HepG2 (cell line): ENCODE measurements at regions not wholly inside any gene's neighbourhood (a gene's known extent, or its start where the extent isn't known, plus 50 kb on each side); places are given as distances from the start of the nearest gene placed in this dataset.
"Not testable (repeated sequence)": the region's sequence is repeated elsewhere in the genome, so short reads cannot be mapped to it uniquely, and the experiment has no call there.

ENCODE experiments used
- ATAC-seq: fragments of 200-7000 bp; cut with Tn5 transposase; 3 replicates; pipeline ENCODE4 v1.9.1; 2020; ENCODE audit warnings: mild to moderate bottlenecking, moderate library complexity
- BruUV-seq: library from RNA; stranded (reverse); fragments of 400-500 nt; replicated peaks from 2 replicates; lab custom pipeline; 2021; lab: Mats Ljungman, UMichigan
- CTCF ChIA-PET: fragments of 300-600 bp; formaldehyde crosslinking; extraction: SDS; loops from one replicate; lab custom pipeline; 2021; ENCODE audit warnings: low total read pairs, inconsistent platforms, low intra/inter-chr PET ratio; lab: Yijun Ruan, JAX
- POLR2A ChIA-PET: fragments of 350-600 bp; sonication (Branson Sonifier 250); formaldehyde crosslinking; loops from one replicate; lab custom pipeline; 2020; ENCODE audit warnings: antibody characterized with exemption, inconsistent platforms; lab: Yijun Ruan, JAX
- DNase-seq: peaks from one replicate; pipeline ENCODE4 v3.0.0-alpha.2; 2015; ENCODE audit warnings: low spot score
- FAIRE-seq: peaks from 3 replicates; lab custom pipeline; 2011; peaks lifted over from hg19 to GRCh38; lab: Jason Lieb, UNC
- H2AFZ ChIP-seq: one replicate; pipeline ENCODE4 v1.6.1; 2011; ENCODE audit warnings: low read length, inconsistent platforms
- H3K27ac ChIP-seq: fragments of 300-600 bp; 3 replicates; pipeline ENCODE4 v1.8.0; 2011; ENCODE audit warnings: mixed run types, mild to moderate bottlenecking, mixed read lengths, low read length, inconsistent platforms; ENCODE audit not compliant: insufficient read depth; ENCODE audit errors: extremely low read length
- H3K27me3 ChIP-seq, 2 experiments: fragments of 200-600 bp in 1 of 2; 2 replicates in 1 of 2; 3 replicates in 1 of 2; pipeline versions ENCODE4 v1.6.0 to v1.8.0; 2011; ENCODE audit warnings: low read length in 2 of 2, mild to moderate bottlenecking in 2 of 2, moderate library complexity in 2 of 2, inconsistent platforms in 1 of 2; ENCODE audit not compliant: insufficient read depth in 2 of 2, control insufficient read depth in 1 of 2
- H3K36me3 ChIP-seq, 2 experiments: fragments of 200-600 bp in 1 of 2; replicated peaks in 1 of 2; 2 replicates in 1 of 2; 3 replicates in 1 of 2; pipeline versions ENCODE4 v1.5.1 to v1.8.0; 2011; ENCODE audit warnings: low read length in 2 of 2, inconsistent platforms in 1 of 2; ENCODE audit not compliant: insufficient read depth in 2 of 2, control insufficient read depth in 1 of 2
- H3K4me1 ChIP-seq: 2 replicates; pipeline ENCODE4 v1.5.1; 2012; ENCODE audit warnings: low read length, inconsistent platforms; ENCODE audit not compliant: insufficient read depth
- H3K4me2 ChIP-seq: 2 replicates; pipeline ENCODE4 v1.6.0; 2011; ENCODE audit warnings: low read depth, low read length, inconsistent platforms
- H3K4me3 ChIP-seq, 3 experiments: fragments of 200-600 bp in 1 of 3; sonication (generic), shearing (Covaris generic) in 1 of 3; replicated peaks in 1 of 3; 2 replicates each; pipeline ENCODE4 v1.5.1; 2011 to 2016; ENCODE audit warnings: low read length in 3 of 3, inconsistent platforms in 2 of 3, low read depth in 2 of 3, mild to moderate bottlenecking in 2 of 3, control low read depth in 1 of 3, mixed read lengths in 1 of 3; ENCODE audit not compliant: insufficient read depth in 1 of 3
- H3K79me2 ChIP-seq: one replicate; pipeline ENCODE4 v1.6.1; 2011; ENCODE audit warnings: low read length, inconsistent platforms; ENCODE audit not compliant: insufficient read depth
- H3K9ac ChIP-seq: 2 replicates; pipeline ENCODE4 v1.6.0; 2011; ENCODE audit warnings: mild to moderate bottlenecking, low read depth, low read length, inconsistent platforms; ENCODE audit not compliant: insufficient read depth
- H3K9me3 ChIP-seq: 2 replicates; pipeline ENCODE4 v1.5.1; 2012; ENCODE audit warnings: mild to moderate bottlenecking, low read length
- H4K20me1 ChIP-seq: 2 replicates; pipeline ENCODE4 v1.6.0; 2011; ENCODE audit warnings: inconsistent platforms, mild to moderate bottlenecking, low read length, moderate library complexity; ENCODE audit not compliant: insufficient read depth
- LCORL ChIP-seq, 2 experiments: fragments of 450-650 bp in 1 of 2; sonication (generic) in 1 of 2; formaldehyde crosslinking in 1 of 2; IDR thresholded peaks; 2 replicates each; pipeline versions ENCODE4 v1.5.0 to v1.6.1; 2017 to 2020; ENCODE audit warnings: antibody characterized with exemption in 1 of 2, missing genetic modification reagents in 1 of 2
- MXD3 ChIP-seq: IDR thresholded peaks from 2 replicates; pipeline ENCODE4 v1.6.1; 2016; ENCODE audit warnings: mild to moderate bottlenecking, missing biosample characterization, missing genetic modification reagents
- SALL2 ChIP-seq: sonication (generic); formaldehyde crosslinking; IDR thresholded peaks from 2 replicates; pipeline ENCODE4 v1.8.1; 2023; ENCODE audit warnings: mild to moderate bottlenecking, missing genetic modification reagents, inconsistent platforms
- TSC22D2 ChIP-seq: sonication (generic); formaldehyde crosslinking; IDR thresholded peaks from 2 replicates; pipeline ENCODE4 v1.5.1; 2020; ENCODE audit warnings: missing genetic modification reagents, mild to moderate bottlenecking, borderline replicate concordance
- ZFP41 ChIP-seq: sonication (generic); formaldehyde crosslinking; IDR thresholded peaks from 2 replicates; pipeline ENCODE4 v1.4.0; 2020; ENCODE audit warnings: mild to moderate bottlenecking, missing genetic modification reagents, borderline replicate concordance
- ZNF557 ChIP-seq: sonication (generic); formaldehyde crosslinking; IDR thresholded peaks from 2 replicates; pipeline ENCODE4 v1.4.0; 2020; ENCODE audit warnings: missing genetic modification reagents
- WGBS: methylation state at CpG from one replicate; pipeline ENCODE4 v1.1.6; 2017; ENCODE audit warnings: low lambda C conversion rate; 5-methylcytosine and 5-hydroxymethylcytosine counted together
- in situ Hi-C: cut with HindIII; loops from 2 replicates; pipeline ENCODE4 v1.10.0; 2017; ENCODE audit warnings: low pct_unique_long_range_greater_than_20kb; ENCODE audit not compliant: extremely low pct_ligation_motif_present
- intact Hi-C: fragments of 100-400 bp; cut with micrococcal nuclease; formaldehyde crosslinking; loops from one replicate; pipeline ENCODE4 v1.10.0; 2022; ENCODE audit not compliant: unreplicated experiment
- TF ChIP-seq, protein P1 (sequence below), 2 experiments: sonication (generic) in 1 of 2; formaldehyde crosslinking in 1 of 2; IDR thresholded peaks; 2 replicates each; pipeline versions ENCODE4 v1.5.1 to v1.6.1; 2011 to 2020; ENCODE audit warnings: borderline replicate concordance in 1 of 2, low read depth in 1 of 2, low read length in 1 of 2, mild to moderate bottlenecking in 1 of 2, missing genetic modification reagents in 1 of 2, moderate library complexity in 1 of 2
- TF ChIP-seq, protein P2 (sequence below): sonication (generic); formaldehyde crosslinking; IDR thresholded peaks from 2 replicates; pipeline ENCODE4 v1.4.0; 2020; ENCODE audit warnings: mild to moderate bottlenecking, missing genetic modification reagents

GRCh38 chr5:25407365-25407764 lies 762.6 kb upstream of the CDH10 start:
- H3K36me3 ChIP-seq, H3K4me3 ChIP-seq, in situ Hi-C loops, POLR2A ChIA-PET, BruUV-seq, H4K20me1 ChIP-seq, H2AFZ ChIP-seq, CTCF ChIA-PET, H3K4me2 ChIP-seq, H3K27me3 ChIP-seq, H3K79me2 ChIP-seq, DNase-seq, intact Hi-C loops, H3K27ac ChIP-seq, ATAC-seq, H3K9ac ChIP-seq, H3K4me1 ChIP-seq, FAIRE-seq: not testable (repeated sequence)
- peaks cover 30% of the 10 kb centered on the region for H3K9me3 ChIP-seq
- WGBS: 65% methylated on average over 6 of the region's 6 CpGs

- Histone ChIP-seq H3K36me3 (no peaks in the 10 kb centered on the region), H2AFZ (no peak overlapping the region), H3K4me3 (no peak overlapping the region), H3K79me2 (no peaks in the 10 kb centered on the region), H3K9me3 (peaks cover 43% of the 10 kb centered on the region), H3K27me3 (no peaks in the 10 kb centered on the region), H3K4me2 (no peak overlapping the region), H3K27ac (no peak overlapping the region), H3K4me1 (no peaks in the 10 kb centered on the region), H3K9ac (no peak overlapping the region), H4K20me1 (no peaks in the 10 kb centered on the region)
- POLR2A ChIA-PET: no interaction called here
- DNase-seq (no peak), ATAC-seq (no peak), FAIRE-seq (no peak)
- no TSS peak for BruUV-seq
- 11% methylated on average over 1 of the region's 1 CpG for WGBS
- CTCF ChIA-PET: no interaction called here
- TF ChIP-seq MXD3 (CRISPR knock-in tag) (no peak), SALL2 (no peak), TSC22D2 (CRISPR knock-in tag) (no peak), ZFP41 (CRISPR knock-in tag) (no peak), ZNF557 (CRISPR knock-in tag) (no peak), LCORL (IDR thresholded peaks at IDR 0.05) (no peak), LCORL (CRISPR knock-in tag; IDR thresholded peaks at IDR 0.05) (no peak)
- TF ChIP-seq, protein P1, sequence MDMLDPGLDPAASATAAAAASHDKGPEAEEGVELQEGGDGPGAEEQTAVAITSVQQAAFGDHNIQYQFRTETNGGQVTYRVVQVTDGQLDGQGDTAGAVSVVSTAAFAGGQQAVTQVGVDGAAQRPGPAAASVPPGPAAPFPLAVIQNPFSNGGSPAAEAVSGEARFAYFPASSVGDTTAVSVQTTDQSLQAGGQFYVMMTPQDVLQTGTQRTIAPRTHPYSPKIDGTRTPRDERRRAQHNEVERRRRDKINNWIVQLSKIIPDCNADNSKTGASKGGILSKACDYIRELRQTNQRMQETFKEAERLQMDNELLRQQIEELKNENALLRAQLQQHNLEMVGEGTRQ (IDR thresholded peaks at IDR 0.05; ENCODE audit: low read depth, low read length): no peak
- TF ChIP-seq, protein P1 (CRISPR knock-in tag; IDR thresholded peaks at IDR 0.05; ENCODE audit: borderline replicate concordance): no peak
- TF ChIP-seq, protein P2, sequence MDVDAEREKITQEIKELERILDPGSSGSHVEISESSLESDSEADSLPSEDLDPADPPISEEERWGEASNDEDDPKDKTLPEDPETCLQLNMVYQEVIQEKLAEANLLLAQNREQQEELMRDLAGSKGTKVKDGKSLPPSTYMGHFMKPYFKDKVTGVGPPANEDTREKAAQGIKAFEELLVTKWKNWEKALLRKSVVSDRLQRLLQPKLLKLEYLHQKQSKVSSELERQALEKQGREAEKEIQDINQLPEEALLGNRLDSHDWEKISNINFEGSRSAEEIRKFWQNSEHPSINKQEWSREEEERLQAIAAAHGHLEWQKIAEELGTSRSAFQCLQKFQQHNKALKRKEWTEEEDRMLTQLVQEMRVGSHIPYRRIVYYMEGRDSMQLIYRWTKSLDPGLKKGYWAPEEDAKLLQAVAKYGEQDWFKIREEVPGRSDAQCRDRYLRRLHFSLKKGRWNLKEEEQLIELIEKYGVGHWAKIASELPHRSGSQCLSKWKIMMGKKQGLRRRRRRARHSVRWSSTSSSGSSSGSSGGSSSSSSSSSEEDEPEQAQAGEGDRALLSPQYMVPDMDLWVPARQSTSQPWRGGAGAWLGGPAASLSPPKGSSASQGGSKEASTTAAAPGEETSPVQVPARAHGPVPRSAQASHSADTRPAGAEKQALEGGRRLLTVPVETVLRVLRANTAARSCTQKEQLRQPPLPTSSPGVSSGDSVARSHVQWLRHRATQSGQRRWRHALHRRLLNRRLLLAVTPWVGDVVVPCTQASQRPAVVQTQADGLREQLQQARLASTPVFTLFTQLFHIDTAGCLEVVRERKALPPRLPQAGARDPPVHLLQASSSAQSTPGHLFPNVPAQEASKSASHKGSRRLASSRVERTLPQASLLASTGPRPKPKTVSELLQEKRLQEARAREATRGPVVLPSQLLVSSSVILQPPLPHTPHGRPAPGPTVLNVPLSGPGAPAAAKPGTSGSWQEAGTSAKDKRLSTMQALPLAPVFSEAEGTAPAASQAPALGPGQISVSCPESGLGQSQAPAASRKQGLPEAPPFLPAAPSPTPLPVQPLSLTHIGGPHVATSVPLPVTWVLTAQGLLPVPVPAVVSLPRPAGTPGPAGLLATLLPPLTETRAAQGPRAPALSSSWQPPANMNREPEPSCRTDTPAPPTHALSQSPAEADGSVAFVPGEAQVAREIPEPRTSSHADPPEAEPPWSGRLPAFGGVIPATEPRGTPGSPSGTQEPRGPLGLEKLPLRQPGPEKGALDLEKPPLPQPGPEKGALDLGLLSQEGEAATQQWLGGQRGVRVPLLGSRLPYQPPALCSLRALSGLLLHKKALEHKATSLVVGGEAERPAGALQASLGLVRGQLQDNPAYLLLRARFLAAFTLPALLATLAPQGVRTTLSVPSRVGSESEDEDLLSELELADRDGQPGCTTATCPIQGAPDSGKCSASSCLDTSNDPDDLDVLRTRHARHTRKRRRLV (CRISPR knock-in tag): no peak
- in situ Hi-C loops (no loop called here), intact Hi-C loops (no loop called here)
Measured at GRCh38 chr5:25405850-25406249, 761.1 kb upstream of the CDH10 start.
